Gastrocnemius medialis (tissue), 4 donors: ENCODE measurements at regions not wholly inside any gene's neighbourhood (a gene's known extent, or its start where the extent isn't known, plus 50 kb on each side); places are given as distances from the start of the nearest gene placed in this dataset.

Experiments
- ATAC-seq, 2 donors: fragments of 150-250 bp; one replicate each; pipeline ENCODE4 v1.9.1; 2016
- DNase-seq, 2 donors: peaks; one replicate each; pipeline ENCODE4 v3.0.0-alpha.2; 2019
- H3K27ac ChIP-seq, 4 donors: fragments of 200-600 bp; sonication (generic); 1 replicate in 1 of 4; 2 replicates in 3 of 4; pipeline ENCODE4 v1.5.1; 2016 to 2018; ENCODE audit warnings: mild to moderate bottlenecking in 2 of 4, moderate library complexity in 1 of 4
- H3K27me3 ChIP-seq, 3 donors: fragments of 200-600 bp; sonication (generic) in 2 of 3; 1 replicate in 1 of 3; 2 replicates in 2 of 3; pipeline versions ENCODE4 v1.5.1 to v1.6.0; 2016 to 2019; ENCODE audit warnings: mild to moderate bottlenecking in 1 of 3, moderate library complexity in 1 of 3
- H3K36me3 ChIP-seq, 2 donors: fragments of 200-600 bp; sonication (generic) in 1 of 2; one replicate each; pipeline ENCODE4 v1.5.1; 2017 to 2018
- H3K4me1 ChIP-seq, 2 donors: fragments of 200-600 bp; sonication (generic) in 1 of 2; one replicate each; pipeline ENCODE4 v1.5.1; 2016 to 2017; ENCODE audit warnings: mild to moderate bottlenecking in 2 of 2
- H3K4me3 ChIP-seq, 4 donors: fragments of 200-600 bp; sonication (generic) in 3 of 4; 1 replicate in 1 of 4; 2 replicates in 3 of 4; pipeline ENCODE4 v1.5.1; 2016 to 2019; ENCODE audit warnings: mild to moderate bottlenecking in 2 of 4
- H3K9me3 ChIP-seq, 3 donors: fragments of 200-600 bp; sonication (generic) in 2 of 3; 1 replicate in 1 of 3; 2 replicates in 2 of 3; pipeline ENCODE4 v1.5.1; 2016 to 2019
- POLR2A ChIP-seq, 2 donors: fragments of 450-650 bp; IDR thresholded peaks; one replicate each; pipeline ENCODE4 v1.6.1; 2017; ENCODE audit warnings: antibody characterized with exemption in 2 of 2, mild to moderate bottlenecking in 2 of 2, moderate library complexity in 2 of 2
- in situ Hi-C, 4 donors: fragments of 200-750 bp; cut with MboI; loops; one replicate each; pipeline versions ENCODE4 v1.15.0 to v1.8.0; 2017; ENCODE audit warnings: low sequenced_read_pairs in 4 of 4
- intact Hi-C: fragments of 100-400 bp; cut with DNase I; formaldehyde crosslinking; loops from one replicate; pipeline ENCODE4 v1.15.1; 2023; ENCODE audit warnings: low total_unique reads
- TF ChIP-seq, protein P1 (sequence below), 5 experiments: fragments of 450-650 bp in 3 of 5; fragments of 200-600 bp in 2 of 5; sonication (generic) in 2 of 5; IDR thresholded peaks in 4 of 5; conservative IDR thresholded peaks in 1 of 5; 1 replicate in 4 of 5; 2 replicates in 1 of 5; pipeline ENCODE4 v1.5.1; 2016 to 2019; ENCODE audit warnings: antibody characterized with exemption in 5 of 5, mild to moderate bottlenecking in 3 of 5, moderate library complexity in 3 of 5

DNA sequence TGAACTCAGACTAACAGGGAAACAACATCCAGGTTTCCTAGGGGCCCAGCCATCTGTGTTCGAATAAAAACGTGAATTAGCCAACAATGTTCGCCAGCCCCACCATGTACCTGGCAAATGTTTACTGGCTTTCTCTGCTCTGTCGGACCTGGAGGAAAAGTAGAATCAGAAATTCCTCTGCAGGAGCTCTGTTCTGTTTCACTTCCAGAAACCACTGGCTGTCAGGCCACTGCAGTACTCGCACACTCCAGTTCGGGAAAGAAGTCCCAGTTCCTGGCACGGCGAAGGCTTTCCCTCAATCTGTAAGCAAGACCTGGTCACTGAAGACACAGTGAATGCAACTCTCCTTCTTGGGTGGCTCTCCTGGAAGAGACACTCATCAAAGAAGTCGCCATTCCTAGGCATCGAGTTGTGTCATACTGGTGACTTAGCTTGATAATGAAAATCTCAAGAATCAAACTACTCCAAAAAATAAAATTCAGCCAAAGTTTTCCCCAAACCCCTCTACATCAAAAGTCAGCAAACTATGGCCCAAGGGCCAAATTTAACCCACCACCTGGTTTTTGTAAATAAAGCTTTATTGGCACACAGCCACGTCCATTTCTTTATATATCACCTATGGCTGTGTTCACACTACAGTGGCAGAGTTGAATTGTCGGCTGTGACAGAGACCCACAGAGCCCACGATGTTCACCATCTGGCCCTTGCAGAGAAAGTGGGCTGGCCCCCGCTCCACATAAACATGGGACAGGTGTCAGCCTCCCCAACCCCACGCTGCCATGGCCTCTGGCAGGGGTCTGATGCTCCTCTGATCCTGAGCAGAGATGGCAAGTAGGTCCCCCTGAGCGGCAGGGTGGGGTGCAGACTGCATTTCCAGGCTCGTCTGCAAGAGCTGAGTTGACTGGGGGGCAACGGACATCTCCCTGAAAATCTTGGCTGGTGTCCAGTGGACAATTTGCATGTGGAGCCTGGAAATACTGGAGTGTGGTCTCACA is 189.2 kb upstream of the DIO3 start:
- in situ Hi-C loops, result no loop called here
- Histone ChIP-seq H3K36me3 (no peaks in the 10 kb centered on the region), H3K4me3 (no peak overlapping the region), H3K27ac (no peak overlapping the region), H3K27me3 (no peaks in the 10 kb centered on the region), H3K4me1 (no peaks in the 10 kb centered on the region), H3K9me3 (no peaks in the 10 kb centered on the region)
- no peak for DNase-seq
- intact Hi-C loops, result no loop called here
- ATAC-seq, result no peak
- TF ChIP-seq POLR2A (IDR thresholded peaks at IDR 0.05), result no peak
- TF ChIP-seq, protein P1, sequence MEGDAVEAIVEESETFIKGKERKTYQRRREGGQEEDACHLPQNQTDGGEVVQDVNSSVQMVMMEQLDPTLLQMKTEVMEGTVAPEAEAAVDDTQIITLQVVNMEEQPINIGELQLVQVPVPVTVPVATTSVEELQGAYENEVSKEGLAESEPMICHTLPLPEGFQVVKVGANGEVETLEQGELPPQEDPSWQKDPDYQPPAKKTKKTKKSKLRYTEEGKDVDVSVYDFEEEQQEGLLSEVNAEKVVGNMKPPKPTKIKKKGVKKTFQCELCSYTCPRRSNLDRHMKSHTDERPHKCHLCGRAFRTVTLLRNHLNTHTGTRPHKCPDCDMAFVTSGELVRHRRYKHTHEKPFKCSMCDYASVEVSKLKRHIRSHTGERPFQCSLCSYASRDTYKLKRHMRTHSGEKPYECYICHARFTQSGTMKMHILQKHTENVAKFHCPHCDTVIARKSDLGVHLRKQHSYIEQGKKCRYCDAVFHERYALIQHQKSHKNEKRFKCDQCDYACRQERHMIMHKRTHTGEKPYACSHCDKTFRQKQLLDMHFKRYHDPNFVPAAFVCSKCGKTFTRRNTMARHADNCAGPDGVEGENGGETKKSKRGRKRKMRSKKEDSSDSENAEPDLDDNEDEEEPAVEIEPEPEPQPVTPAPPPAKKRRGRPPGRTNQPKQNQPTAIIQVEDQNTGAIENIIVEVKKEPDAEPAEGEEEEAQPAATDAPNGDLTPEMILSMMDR (IDR thresholded peaks at IDR 0.05 in 4 of 5, conservative IDR thresholded peaks at IDR 0.05 in 1 of 5), result no peak

DNA sequence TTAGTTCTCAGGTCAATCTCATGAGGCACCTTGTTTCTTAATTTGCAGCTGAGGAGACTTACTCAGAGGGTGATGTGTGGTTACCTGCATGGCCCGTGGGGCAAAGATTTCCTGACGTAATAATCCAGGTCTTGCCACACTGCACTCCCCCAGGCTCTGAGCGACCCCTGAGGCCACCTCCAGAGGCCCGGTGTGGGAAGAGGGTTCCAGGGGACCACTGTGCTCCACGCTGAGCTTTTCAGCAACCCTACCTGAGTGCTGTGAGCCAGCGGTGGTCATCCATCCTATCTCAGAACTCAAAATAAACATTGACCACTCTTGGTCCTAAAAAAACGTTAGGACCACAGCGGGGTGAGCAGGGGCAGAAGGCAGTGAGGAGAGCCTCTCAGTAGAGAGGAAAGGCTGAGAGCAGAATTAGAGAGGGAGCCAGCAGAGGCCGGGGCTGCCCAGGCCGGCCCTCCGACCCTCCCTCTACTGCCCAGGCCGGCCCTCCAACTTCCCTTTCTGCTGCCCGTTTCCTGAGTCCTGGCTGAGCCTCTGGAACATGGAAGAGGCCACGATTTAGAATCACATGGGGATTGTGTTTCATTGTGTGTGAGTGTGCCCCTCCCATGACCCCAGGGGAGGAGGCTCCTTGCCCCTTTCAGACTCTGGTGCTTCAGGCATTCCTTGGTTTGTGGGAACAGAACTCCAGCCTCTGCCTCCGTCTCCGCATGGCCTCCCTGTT is 188.2 kb upstream of the DIO3 start:
- in situ Hi-C loops (no loop called here), intact Hi-C loops (no loop called here)
- Histone ChIP-seq H3K4me1 (no peaks in the 10 kb centered on the region), H3K36me3 (no peaks in the 10 kb centered on the region), H3K4me3 (no peak overlapping the region), H3K9me3 (no peaks in the 10 kb centered on the region), H3K27me3 (no peaks in the 10 kb centered on the region), H3K27ac (no peak overlapping the region)
- DNase-seq, result no peak
- no peak for ATAC-seq
- TF ChIP-seq POLR2A (IDR thresholded peaks at IDR 0.05), result no peak
- TF ChIP-seq, protein P1 (IDR thresholded peaks at IDR 0.05 in 4 of 5, conservative IDR thresholded peaks at IDR 0.05 in 1 of 5), result no peak

DNA sequence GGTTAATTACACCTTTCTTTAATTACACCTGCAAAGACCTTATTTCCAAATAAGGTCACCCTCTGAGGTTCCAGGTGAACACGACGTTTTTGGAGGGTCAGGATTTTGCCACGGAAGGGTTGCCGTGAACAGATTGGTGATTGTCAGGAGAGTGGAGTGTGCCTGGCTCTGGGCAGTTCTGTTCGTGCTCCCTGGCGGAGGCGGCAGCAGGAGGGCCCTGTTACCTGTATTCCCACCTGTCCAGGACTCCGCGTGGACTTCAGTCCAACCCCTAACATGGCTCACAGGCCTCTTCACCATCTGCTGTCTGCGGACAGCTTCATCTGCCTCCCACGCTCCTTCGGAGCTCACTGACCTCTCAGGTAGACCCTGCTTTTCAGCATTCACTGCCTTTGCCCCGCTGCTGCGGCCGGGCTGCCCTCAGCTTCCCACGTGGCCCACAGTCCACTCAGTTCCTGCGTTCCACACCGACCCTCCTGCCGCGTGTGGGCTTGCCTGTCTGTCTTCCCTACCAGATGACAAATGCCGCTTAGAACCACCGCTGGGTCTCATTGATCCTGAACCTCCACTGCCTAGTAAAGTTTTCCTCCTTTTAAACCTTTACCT is 187.5 kb upstream of the DIO3 start:
- in situ Hi-C loops, result no loop called here
- H3K27me3 ChIP-seq, result no peaks in the 10 kb centered on the region
- ATAC-seq (no peak), DNase-seq (no peak)
- no peaks in the 10 kb centered on the region for H3K36me3 ChIP-seq
- intact Hi-C loops, result no loop called here
- TF ChIP-seq POLR2A (IDR thresholded peaks at IDR 0.05), result no peak
- TF ChIP-seq, protein P1 (IDR thresholded peaks at IDR 0.05 in 4 of 5, conservative IDR thresholded peaks at IDR 0.05 in 1 of 5), result no peak
- no peak overlapping the region for H3K27ac ChIP-seq
- no peaks in the 10 kb centered on the region for H3K4me1 ChIP-seq
- no peaks in the 10 kb centered on the region for H3K9me3 ChIP-seq
- H3K4me3 ChIP-seq, result no peak overlapping the region

DNA sequence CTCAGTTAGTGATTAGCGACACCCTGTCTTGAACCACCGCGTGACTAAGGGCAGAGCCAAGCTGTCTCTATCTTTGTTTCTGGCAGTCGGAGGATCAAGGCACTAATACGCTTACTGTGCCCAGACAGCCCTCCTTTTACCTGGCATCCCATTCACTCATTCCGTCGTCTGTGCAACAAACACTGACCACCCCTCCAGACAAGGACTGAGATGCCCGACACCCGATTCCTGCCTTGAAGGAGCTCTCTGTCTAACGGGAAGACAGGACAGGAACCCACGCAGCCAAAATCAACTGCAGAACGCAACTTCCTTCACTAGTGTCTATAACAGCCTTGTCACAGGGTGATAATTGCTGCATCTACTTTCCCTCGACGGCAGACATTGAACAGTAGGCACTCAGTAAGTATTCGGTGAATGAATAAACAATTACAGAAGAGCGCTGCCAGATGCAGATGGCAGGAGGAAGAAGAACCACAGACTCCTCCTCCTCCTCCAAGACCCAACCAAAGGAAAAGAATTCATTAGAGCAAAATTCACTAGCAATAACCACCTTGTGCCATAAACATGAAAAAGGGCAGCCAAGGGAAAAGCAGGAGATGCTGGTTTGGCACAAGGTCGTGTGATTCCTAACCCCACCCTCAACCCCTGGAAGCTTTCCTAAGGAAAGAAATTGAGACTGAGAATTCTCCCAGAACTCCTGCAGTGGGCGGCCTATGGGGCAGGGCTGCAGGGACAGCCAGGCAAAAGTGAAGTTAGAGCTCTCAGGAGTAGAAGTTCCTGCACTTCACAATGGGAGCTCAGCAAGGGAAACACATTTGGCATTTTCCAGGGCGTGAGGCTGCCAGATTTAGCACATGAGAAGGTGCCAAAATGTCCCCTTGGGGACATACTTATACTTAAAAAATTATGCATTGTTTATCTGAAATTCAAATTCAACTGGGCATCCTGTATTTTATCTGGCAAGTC is 186.6 kb upstream of the DIO3 start:
- no peak for TF ChIP-seq POLR2A (IDR thresholded peaks at IDR 0.05)
- TF ChIP-seq, protein P1 (IDR thresholded peaks at IDR 0.05 in 4 of 5, conservative IDR thresholded peaks at IDR 0.05 in 1 of 5), result no peak
- H3K27ac ChIP-seq, result no peak overlapping the region
- H3K36me3 ChIP-seq, result no peaks in the 10 kb centered on the region
- in situ Hi-C loops, result no loop called here
- peaks cover 0 to under 1% (median 0%) of the 10 kb centered on the region in 3 donors for H3K9me3 ChIP-seq
- H3K27me3 ChIP-seq, result no peaks in the 10 kb centered on the region
- ATAC-seq, result no peak
- H3K4me1 ChIP-seq, result no peaks in the 10 kb centered on the region
- DNase-seq, result no peak
- no peak overlapping the region for H3K4me3 ChIP-seq
- intact Hi-C loops, result no loop called here
